Type B pancreatic cell (in vitro differentiated cells): ENCODE measurements at regions not wholly inside any gene's neighbourhood (a gene's known extent, or its start where the extent isn't known, plus 50 kb on each side); places are given as distances from the start of the nearest gene placed in this dataset.

ENCODE experiments used
- DNase-seq: peaks from one replicate; pipeline ENCODE4 v3.0.0; 2021; ENCODE audit warnings: mixed read lengths; ENCODE audit not compliant: unreplicated experiment; ENCODE audit errors: extremely low spot score
- H3K27ac Mint-ChIP-seq: 2 replicates; pipeline ENCODE4 v1.8.0; 2021; ENCODE audit warnings: mild to moderate bottlenecking, mixed read lengths
- H3K27me3 Mint-ChIP-seq: 2 replicates; pipeline ENCODE4 v1.8.0; 2021; ENCODE audit warnings: mixed read lengths
- H3K36me3 Mint-ChIP-seq: 2 replicates; pipeline ENCODE4 v1.8.0; 2021; ENCODE audit warnings: mixed read lengths
- H3K4me1 Mint-ChIP-seq: one replicate; pipeline ENCODE4 v1.8.0; 2021; ENCODE audit warnings: mixed read lengths; ENCODE audit not compliant: unreplicated experiment
- H3K4me3 Mint-ChIP-seq: 2 replicates; pipeline ENCODE4 v1.8.0; 2021; ENCODE audit warnings: mild to moderate bottlenecking, mixed read lengths
- H3K9me3 Mint-ChIP-seq: 2 replicates; pipeline ENCODE4 v1.8.0; 2021; ENCODE audit warnings: mixed read lengths
- CTCF ChIP-seq: fragments of 200-600 bp; sonication (generic); conservative IDR thresholded peaks from 2 replicates; pipeline ENCODE4 v1.5.0; 2021; ENCODE audit warnings: antibody characterized with exemption, mild to moderate bottlenecking

DNA sequence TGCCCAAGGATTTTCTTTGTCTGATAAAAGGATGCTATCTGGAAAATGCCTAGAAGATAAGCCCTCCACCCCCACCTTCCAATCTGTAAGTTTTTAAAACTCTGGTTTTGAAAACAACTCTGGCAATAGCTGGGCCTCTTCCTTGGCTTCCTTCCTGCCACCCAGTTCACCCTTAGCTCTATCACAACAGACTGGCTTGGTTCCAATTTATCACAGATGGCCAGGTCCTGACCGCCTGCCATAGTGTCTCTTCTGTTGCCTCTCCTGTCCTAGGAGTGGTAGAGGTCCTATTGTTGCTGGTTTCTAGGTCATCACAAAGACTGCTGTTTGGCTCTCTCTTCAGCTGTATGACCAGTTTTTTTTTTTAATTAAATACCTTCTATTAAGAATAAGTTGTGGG lies 1727.9 kb upstream of the SLC39A10 start:
- DNase-seq: no peak
- H3K4me1 Mint-ChIP-seq: no peaks in the 10 kb centered on the region
- no peaks in the 10 kb centered on the region for H3K9me3 Mint-ChIP-seq
- no peak overlapping the region for H3K4me3 Mint-ChIP-seq
- H3K27me3 Mint-ChIP-seq: no peaks in the 10 kb centered on the region
- H3K27ac Mint-ChIP-seq: no peak overlapping the region
- TF ChIP-seq CTCF: no peak
- no peaks in the 10 kb centered on the region for H3K36me3 Mint-ChIP-seq

- H3K9me3 Mint-ChIP-seq: peaks cover 5% of the 10 kb centered on the region
- no peak for TF ChIP-seq CTCF
- no peaks in the 10 kb centered on the region for H3K4me1 Mint-ChIP-seq
- no peaks in the 10 kb centered on the region for H3K27me3 Mint-ChIP-seq
- no peak for DNase-seq
- H3K4me3 Mint-ChIP-seq: no peak overlapping the region
- H3K27ac Mint-ChIP-seq: no peak overlapping the region
- H3K36me3 Mint-ChIP-seq: no peaks in the 10 kb centered on the region
Observed at GRCh38 chr2:193907561-193907960, 1712.8 kb upstream of the TMEFF2 start.

GRCh38 chr2:193900292-193900691 lies 1705.6 kb upstream of the TMEFF2 start:
- H3K4me1 Mint-ChIP-seq: peaks cover 1% of the 10 kb centered on the region
- no peaks in the 10 kb centered on the region for H3K36me3 Mint-ChIP-seq
- H3K4me3 Mint-ChIP-seq: no peak overlapping the region
- DNase-seq: no peak
- no peak overlapping the region for H3K27ac Mint-ChIP-seq
- TF ChIP-seq CTCF: no peak
- H3K27me3 Mint-ChIP-seq: no peaks in the 10 kb centered on the region
- no peaks in the 10 kb centered on the region for H3K9me3 Mint-ChIP-seq

DNA sequence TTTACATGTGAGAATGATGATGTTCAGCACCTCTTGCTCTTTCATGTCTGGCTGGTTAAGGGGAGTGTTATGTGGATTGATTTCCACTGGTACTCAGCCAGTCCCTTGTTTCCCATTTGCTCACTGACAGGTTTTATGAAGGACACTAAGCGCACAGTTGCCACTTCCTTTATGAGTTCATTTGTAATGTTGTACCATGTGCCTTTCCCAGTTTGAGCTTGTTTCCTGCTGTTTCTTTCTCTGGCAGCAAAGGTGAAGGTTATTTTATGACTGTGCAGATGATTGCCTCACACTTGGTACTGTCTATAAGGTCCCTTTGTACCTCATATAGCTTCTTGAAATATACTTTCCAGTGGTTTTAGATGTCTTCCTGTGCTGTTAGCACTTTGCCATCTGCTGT lies 1700.5 kb upstream of the TMEFF2 start:
- H3K27me3 Mint-ChIP-seq: no peaks in the 10 kb centered on the region
- H3K36me3 Mint-ChIP-seq: no peaks in the 10 kb centered on the region

GRCh38 chr2:193894081-193894480 lies 1699.3 kb upstream of the TMEFF2 start:
- Mint-ChIP-seq H3K9me3 (no peaks in the 10 kb centered on the region), H3K27ac (no peak overlapping the region), H3K27me3 (no peaks in the 10 kb centered on the region), H3K36me3 (no peaks in the 10 kb centered on the region), H3K4me1 (peaks cover 5% of the 10 kb centered on the region), H3K4me3 (no peak overlapping the region)
- no peak for DNase-seq
- no peak for TF ChIP-seq CTCF

More for the DNA sequence above, 1700.5 kb upstream of the TMEFF2 start:
- Mint-ChIP-seq H3K4me1 (peaks cover 5% of the 10 kb centered on the region), H3K27ac (no peak overlapping the region), H3K9me3 (no peaks in the 10 kb centered on the region), H3K4me3 (no peak overlapping the region)
- no peak for DNase-seq
- no peak for TF ChIP-seq CTCF

- TF ChIP-seq CTCF: no peak
- no peaks in the 10 kb centered on the region for H3K9me3 Mint-ChIP-seq
- no peak for DNase-seq
- H3K27ac Mint-ChIP-seq: no peak overlapping the region
- no peak overlapping the region for H3K4me3 Mint-ChIP-seq
- H3K4me1 Mint-ChIP-seq: peaks cover 5% of the 10 kb centered on the region
- H3K36me3 Mint-ChIP-seq: no peaks in the 10 kb centered on the region
- no peaks in the 10 kb centered on the region for H3K27me3 Mint-ChIP-seq
Observed at GRCh38 chr2:193891023-193891422, 1696.3 kb upstream of the TMEFF2 start.
